ENCODE measurements at regions not wholly inside any gene's neighbourhood (a gene's known extent, or its start where the extent isn't known, plus 50 kb on each side); places are given as distances from the start of the nearest gene placed in this dataset.
A peak's percentile ranks its signal among the peaks of the same experiment; 100 is the strongest.

GRCh38 chr4:178333355-178333754 is 891.1 kb upstream of the AGA start:
- no peak for DNase-seq
- no peaks in the 10 kb centered on the region for H3K4me1 ChIP-seq (ENCODE audit: control insufficient read depth, insufficient read depth, low read length)
- H3K18ac ChIP-seq (ENCODE audit: low read depth, low read length), result no peak overlapping the region
- H2BK15ac ChIP-seq (ENCODE audit: low read depth, low read length), result no peak overlapping the region
- no peak overlapping the region for H2BK120ac ChIP-seq (ENCODE audit: low read depth, low read length)
- H3K14ac ChIP-seq (replicated peaks; ENCODE audit: low read depth, low read length), result no peak overlapping the region
- intact Hi-C loops (cut with micrococcal nuclease) (no loop called here), in situ Hi-C loops (cut with MboI; ENCODE audit: low sequenced_read_pairs) (no loop called here), dilution Hi-C loops (cut with HindIII; ENCODE audit: low sequenced_read_pairs, unreplicated experiment) (no loop called here)
- H3K9ac ChIP-seq (ENCODE audit: low read depth, low read length), result no peak overlapping the region
- no peak overlapping the region for H3K4ac ChIP-seq (ENCODE audit: low read depth, low read length)
- no peaks in the 10 kb centered on the region for H3K27me3 ChIP-seq (ENCODE audit: control insufficient read depth, insufficient read depth, low read length)
- WGBS, 2 experiments (ENCODE audit: extremely low coverage in 2 of 2, insufficient read length in 1 of 2), result no CpG with 5 or more reads among the region's 4 CpGs
- no peaks in the 10 kb centered on the region for H3K79me1 ChIP-seq (ENCODE audit: low read depth in 1 of 2, low read length in 2 of 2)
- TF ChIP-seq POLR2A (IDR thresholded peaks at IDR 0.05; ENCODE audit: low read depth, low read length), result no peak
- no peak for TF ChIP-seq RAD21 (IDR thresholded peaks at IDR 0.05; ENCODE audit: low read length)
- no peak for TF ChIP-seq RFX5 (IDR thresholded peaks at IDR 0.05; ENCODE audit: low read depth, low read length)
- TF ChIP-seq FOS (IDR thresholded peaks at IDR 0.05; ENCODE audit: low read depth, low read length), result no peak
- no peak for TF ChIP-seq CEBPB (IDR thresholded peaks at IDR 0.05; ENCODE audit: low read depth, low read length)
- no peak for TF ChIP-seq USF2 (IDR thresholded peaks at IDR 0.05; ENCODE audit: low read depth, low read length)
- peak; percentile 57 for TF ChIP-seq MAFK (IDR thresholded peaks at IDR 0.05; ENCODE audit: low read depth, low read length)
- TF ChIP-seq, protein P1, sequence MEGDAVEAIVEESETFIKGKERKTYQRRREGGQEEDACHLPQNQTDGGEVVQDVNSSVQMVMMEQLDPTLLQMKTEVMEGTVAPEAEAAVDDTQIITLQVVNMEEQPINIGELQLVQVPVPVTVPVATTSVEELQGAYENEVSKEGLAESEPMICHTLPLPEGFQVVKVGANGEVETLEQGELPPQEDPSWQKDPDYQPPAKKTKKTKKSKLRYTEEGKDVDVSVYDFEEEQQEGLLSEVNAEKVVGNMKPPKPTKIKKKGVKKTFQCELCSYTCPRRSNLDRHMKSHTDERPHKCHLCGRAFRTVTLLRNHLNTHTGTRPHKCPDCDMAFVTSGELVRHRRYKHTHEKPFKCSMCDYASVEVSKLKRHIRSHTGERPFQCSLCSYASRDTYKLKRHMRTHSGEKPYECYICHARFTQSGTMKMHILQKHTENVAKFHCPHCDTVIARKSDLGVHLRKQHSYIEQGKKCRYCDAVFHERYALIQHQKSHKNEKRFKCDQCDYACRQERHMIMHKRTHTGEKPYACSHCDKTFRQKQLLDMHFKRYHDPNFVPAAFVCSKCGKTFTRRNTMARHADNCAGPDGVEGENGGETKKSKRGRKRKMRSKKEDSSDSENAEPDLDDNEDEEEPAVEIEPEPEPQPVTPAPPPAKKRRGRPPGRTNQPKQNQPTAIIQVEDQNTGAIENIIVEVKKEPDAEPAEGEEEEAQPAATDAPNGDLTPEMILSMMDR (conservative IDR thresholded peaks at IDR 0.05; ENCODE audit: low read depth, low read length), result no peak
- ChIA-PET POLR2A (ENCODE audit: unreplicated experiment) (no interaction called here), CTCF (no interaction called here)
- H2BK5ac ChIP-seq (ENCODE audit: low read depth, low read length, poor library complexity, severe bottlenecking), result no peak overlapping the region
- no peak overlapping the region for H3K27ac ChIP-seq (ENCODE audit: insufficient read depth, low read length)
- H4K20me1 ChIP-seq (ENCODE audit: insufficient read depth, low read length), result no peaks in the 10 kb centered on the region
- H2BK20ac ChIP-seq (ENCODE audit: low read depth, low read length), result no peak overlapping the region
- no peaks in the 10 kb centered on the region for H3K9me1 ChIP-seq (ENCODE audit: insufficient read depth, low read length)
- no peak overlapping the region for H2AK5ac ChIP-seq (ENCODE audit: low read depth, low read length)
- ATAC-seq (ENCODE audit: low read depth), result no peak
- H3K9me3 ChIP-seq (ENCODE audit: control insufficient read depth, insufficient read depth, low read length), result peaks cover 2% of the 10 kb centered on the region; the same call in 1 of the 2 replicates
- no peak overlapping the region for H3K4me2 ChIP-seq (ENCODE audit: low read depth, low read length)
- H4K8ac ChIP-seq (ENCODE audit: low read depth in 2 of 2, low read length in 2 of 2), result no peak overlapping the region
- no peaks in the 10 kb centered on the region for H3K36me3 ChIP-seq (ENCODE audit: control insufficient read depth, insufficient read depth, low read length)
- no peak overlapping the region for H2AK9ac ChIP-seq (replicated peaks; ENCODE audit: low read depth, low read length, poor library complexity)
- no peak overlapping the region for H4K5ac ChIP-seq (ENCODE audit: low read depth, low read length)
- H3K4me3 ChIP-seq (ENCODE audit: insufficient read depth, low read depth, low read length), result no peak overlapping the region
- H4K91ac ChIP-seq (ENCODE audit: insufficient read depth, low read depth, low read length), result no peak overlapping the region
- H3K23ac ChIP-seq (ENCODE audit: low read depth, low read length), result no peak overlapping the region
- no peak overlapping the region for H3K56ac ChIP-seq (ENCODE audit: extremely low read depth, insufficient read depth, low read length)
- no TSS peak for BruUV-seq (replicated peaks)
- no peak overlapping the region for H2AFZ ChIP-seq (replicated peaks; ENCODE audit: low read length, poor library complexity)

Data from IMR-90 (cell line).